HG03575 (cell line): ENCODE measurements at regions not wholly inside any gene's neighbourhood (a gene's known extent, or its start where the extent isn't known, plus 50 kb on each side); places are given as distances from the start of the nearest gene placed in this dataset.
"Not testable (repeated sequence)": the region's sequence is repeated elsewhere in the genome, so short reads cannot be mapped to it uniquely, and the experiment has no call there.

Experiments used
- ATAC-seq: cut with Tn5 transposase; IDR thresholded peaks from one replicate; pipeline ENCODE4 v1.9.1; 2021; ENCODE audit not compliant: unreplicated experiment, insufficient number of reproducible peaks, low FRiP score; ENCODE audit errors: extremely low read depth

- ATAC-seq = not testable (repeated sequence)
Observed at GRCh38 chr1:206307442-206307841, 104.1 kb downstream of the SRGAP2 start.

- ATAC-seq = not testable (repeated sequence)
Observed at GRCh38 chr1:206310948-206311347, 107.6 kb downstream of the SRGAP2 start.

- ATAC-seq = not testable (repeated sequence)
Observed at GRCh38 chr1:206311611-206312273, 108.4 kb downstream of the SRGAP2 start.

- ATAC-seq = not testable (repeated sequence)
Observed at GRCh38 chr1:206312274-206312665, 108.9 kb downstream of the SRGAP2 start.

- not testable (repeated sequence) for ATAC-seq
Observed at GRCh38 chr1:206314951-206315636, 111.8 kb downstream of the SRGAP2 start.

GRCh38 chr1:206316901-206317300 lies 113.6 kb downstream of the SRGAP2 start:
- not testable (repeated sequence) for ATAC-seq

- not testable (repeated sequence) for ATAC-seq
Observed at GRCh38 chr1:206317878-206318514, 114.7 kb downstream of the SRGAP2 start.

- ATAC-seq = not testable (repeated sequence)
Observed at GRCh38 chr1:206320227-206320626, 116.9 kb downstream of the SRGAP2 start.

GRCh38 chr1:206326159-206326939 lies 123.0 kb downstream of the SRGAP2 start:
- ATAC-seq = not testable (repeated sequence)

GRCh38 chr1:206331597-206331996 lies 128.3 kb downstream of the SRGAP2 start:
- not testable (repeated sequence) for ATAC-seq

- ATAC-seq = not testable (repeated sequence)
Observed at GRCh38 chr1:206333316-206333715, 130.0 kb downstream of the SRGAP2 start.

- not testable (repeated sequence) for ATAC-seq
Observed at GRCh38 chr1:206333897-206334296, 130.6 kb downstream of the SRGAP2 start.

- not testable (repeated sequence) for ATAC-seq
Observed at GRCh38 chr1:206334481-206334880, 131.1 kb downstream of the SRGAP2 start.

GRCh38 chr1:206335162-206335561 lies 131.8 kb downstream of the SRGAP2 start:
- ATAC-seq = not testable (repeated sequence)

- ATAC-seq = not testable (repeated sequence)
Observed at GRCh38 chr1:206335875-206336846, 132.8 kb downstream of the SRGAP2 start.

- not testable (repeated sequence) for ATAC-seq
Observed at GRCh38 chr1:206337024-206337423, 133.3 kb upstream of the IKBKE start.

- ATAC-seq = not testable (repeated sequence)
Observed at GRCh38 chr1:206350493-206351275, 119.6 kb upstream of the IKBKE start.
